DND-41 (cell line): ENCODE measurements at regions not wholly inside any gene's neighbourhood (a gene's known extent, or its start where the extent isn't known, plus 50 kb on each side); places are given as distances from the start of the nearest gene placed in this dataset.

Experiments used
- EZH2 ChIP-seq: IDR thresholded peaks from 3 replicates; pipeline ENCODE4 v1.6.1; 2012; ENCODE audit warnings: borderline replicate concordance, low read depth, mild to moderate bottlenecking, moderate library complexity, low read length, inconsistent platforms; ENCODE audit not compliant: severe bottlenecking
- TF ChIP-seq, protein P1 (sequence below): IDR thresholded peaks from 2 replicates; pipeline ENCODE4 v1.5.1; 2012; ENCODE audit warnings: borderline replicate concordance, low read length, moderate library complexity, mild to moderate bottlenecking; ENCODE audit not compliant: poor library complexity, severe bottlenecking; ENCODE audit errors: extremely low read depth

DNA sequence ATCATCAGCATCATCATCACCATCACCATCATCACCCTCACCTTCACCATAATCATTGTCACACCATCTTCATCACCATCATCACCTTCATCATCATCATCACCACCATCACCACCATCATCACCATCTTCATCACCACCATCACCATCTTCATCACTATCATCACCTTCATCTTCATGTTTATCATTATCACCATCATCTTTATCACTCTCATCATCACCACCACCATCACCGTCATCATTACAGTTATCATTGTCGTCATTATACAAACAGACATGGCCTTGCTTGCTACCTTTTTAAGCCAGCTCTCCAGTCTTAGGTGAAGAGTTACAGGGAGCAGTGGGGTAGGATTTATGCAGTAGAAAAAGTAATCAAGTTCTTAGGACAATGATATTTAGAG, 114.9 kb downstream of the IRF8 start:
- TF ChIP-seq, protein P1, sequence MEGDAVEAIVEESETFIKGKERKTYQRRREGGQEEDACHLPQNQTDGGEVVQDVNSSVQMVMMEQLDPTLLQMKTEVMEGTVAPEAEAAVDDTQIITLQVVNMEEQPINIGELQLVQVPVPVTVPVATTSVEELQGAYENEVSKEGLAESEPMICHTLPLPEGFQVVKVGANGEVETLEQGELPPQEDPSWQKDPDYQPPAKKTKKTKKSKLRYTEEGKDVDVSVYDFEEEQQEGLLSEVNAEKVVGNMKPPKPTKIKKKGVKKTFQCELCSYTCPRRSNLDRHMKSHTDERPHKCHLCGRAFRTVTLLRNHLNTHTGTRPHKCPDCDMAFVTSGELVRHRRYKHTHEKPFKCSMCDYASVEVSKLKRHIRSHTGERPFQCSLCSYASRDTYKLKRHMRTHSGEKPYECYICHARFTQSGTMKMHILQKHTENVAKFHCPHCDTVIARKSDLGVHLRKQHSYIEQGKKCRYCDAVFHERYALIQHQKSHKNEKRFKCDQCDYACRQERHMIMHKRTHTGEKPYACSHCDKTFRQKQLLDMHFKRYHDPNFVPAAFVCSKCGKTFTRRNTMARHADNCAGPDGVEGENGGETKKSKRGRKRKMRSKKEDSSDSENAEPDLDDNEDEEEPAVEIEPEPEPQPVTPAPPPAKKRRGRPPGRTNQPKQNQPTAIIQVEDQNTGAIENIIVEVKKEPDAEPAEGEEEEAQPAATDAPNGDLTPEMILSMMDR: no peak
- TF ChIP-seq EZH2: no peak
